Right cardiac atrium (tissue), 5 donors: ENCODE measurements at regions not wholly inside any gene's neighbourhood (a gene's known extent, or its start where the extent isn't known, plus 50 kb on each side); places are given as distances from the start of the nearest gene placed in this dataset.

Experiments used
- ATAC-seq, 2 donors: fragments of 200-7000 bp; cut with Tn5 transposase; one replicate each; pipeline versions ENCODE4 v1.8.0 to v1.9.1; 2020; ENCODE audit warnings: moderate library complexity in 2 of 2, mild to moderate bottlenecking in 1 of 2
- DNase-seq, 3 donors: peaks; one replicate each; pipeline ENCODE4 v3.0.0-alpha.2; 2020
- H3K27ac ChIP-seq: one replicate; pipeline ENCODE4 v1.5.1; 2013; ENCODE audit warnings: mild to moderate bottlenecking, low read length, control low read depth, moderate library complexity
- H3K27me3 ChIP-seq: one replicate; pipeline ENCODE4 v1.6.1; 2013; ENCODE audit not compliant: control insufficient read depth, insufficient read depth
- H3K4me1 ChIP-seq: one replicate; pipeline ENCODE4 v1.6.1; 2013; ENCODE audit warnings: low read length; ENCODE audit not compliant: control insufficient read depth, insufficient read depth
- H3K4me3 ChIP-seq: one replicate; pipeline ENCODE4 v1.5.1; 2013; ENCODE audit warnings: low read length, control low read depth
- H3K9me3 ChIP-seq: one replicate; pipeline ENCODE4 v1.6.1; 2013; ENCODE audit warnings: low read length; ENCODE audit not compliant: control insufficient read depth
- WGBS: extraction: QIAGEN DNeasy Blood & Tissue Kit; methylation state at CpG from one replicate; pipeline ENCODE4 v1.1.7; 2013; 5-methylcytosine and 5-hydroxymethylcytosine counted together
- intact Hi-C, 4 donors: fragments of 100-400 bp; cut with DNase I; formaldehyde crosslinking; loops; one replicate each; pipeline versions ENCODE4 v1.11.0 to v1.14.0; 2022 to 2023
- donor health status: healthy with polysubstance abuse.
- donor health status: DM: no; HTN: yes; CAD: no.
- donor health status: DM: no; HTN: no; CAD: no.
- donor health status: DM: no; HTN: yes; CAD: no; lungs with severe emphysema.
- donor health status: DM: yes; HTN: yes; CAD: no.

- no peak for ATAC-seq
- DNase-seq: no peak
- Histone ChIP-seq H3K27me3 (no peaks in the 10 kb centered on the region), H3K4me1 (no peaks in the 10 kb centered on the region), H3K4me3 (no peak overlapping the region), H3K27ac (no peak overlapping the region), H3K9me3 (peaks cover 4% of the 10 kb centered on the region)
- intact Hi-C loops: no loop called here
- WGBS: 76% methylated on average over 16 of the region's 16 CpGs
Observed at GRCh38 chr14:104514156-104514848, 65.3 kb upstream of the C14orf180 start.

GRCh38 chr14:104515059-104515810 is 64.3 kb upstream of the C14orf180 start:
- intact Hi-C loops: no loop called here
- no peak for DNase-seq
- no peak overlapping the region for H3K27ac ChIP-seq
- peaks cover 4% of the 10 kb centered on the region for H3K9me3 ChIP-seq
- H3K27me3 ChIP-seq: no peaks in the 10 kb centered on the region
- no peaks in the 10 kb centered on the region for H3K4me1 ChIP-seq
- WGBS: 78% methylated on average over 17 of the region's 17 CpGs
- no peak for ATAC-seq
- no peak overlapping the region for H3K4me3 ChIP-seq

- Histone ChIP-seq H3K9me3 (peaks cover 4% of the 10 kb centered on the region), H3K27me3 (no peaks in the 10 kb centered on the region), H3K4me1 (no peaks in the 10 kb centered on the region), H3K27ac (no peak overlapping the region), H3K4me3 (no peak overlapping the region)
- WGBS: 85% methylated on average over 23 of the region's 23 CpGs
- ATAC-seq (no peak), DNase-seq (no peak)
- intact Hi-C loops: no loop called here
Observed at GRCh38 chr14:104515811-104516780, 63.5 kb upstream of the C14orf180 start.

GRCh38 chr14:104516906-104517305 is 62.7 kb upstream of the C14orf180 start:
- DNase-seq: no peak
- no peak overlapping the region for H3K27ac ChIP-seq
- no peaks in the 10 kb centered on the region for H3K27me3 ChIP-seq
- H3K4me3 ChIP-seq: no peak overlapping the region
- ATAC-seq: no peak
- H3K9me3 ChIP-seq: peaks cover 4% of the 10 kb centered on the region
- H3K4me1 ChIP-seq: no peaks in the 10 kb centered on the region
- 55% methylated on average over 8 of the region's 8 CpGs for WGBS
- intact Hi-C loops: no loop called here

GRCh38 chr14:104517426-104517825 is 62.1 kb upstream of the C14orf180 start:
- no peak for ATAC-seq
- H3K4me3 ChIP-seq: no peak overlapping the region
- peaks cover 4% of the 10 kb centered on the region for H3K9me3 ChIP-seq
- intact Hi-C loops: no loop called here
- no peak overlapping the region for H3K27ac ChIP-seq
- DNase-seq: no peak
- no peaks in the 10 kb centered on the region for H3K27me3 ChIP-seq
- H3K4me1 ChIP-seq: no peaks in the 10 kb centered on the region
- 82% methylated on average over 8 of the region's 8 CpGs for WGBS

- Histone ChIP-seq H3K4me1 (no peaks in the 10 kb centered on the region), H3K27me3 (no peaks in the 10 kb centered on the region), H3K9me3 (peaks cover 4% of the 10 kb centered on the region), H3K4me3 (no peak overlapping the region), H3K27ac (no peak overlapping the region)
- WGBS: 85% methylated on average over 14 of the region's 14 CpGs
- ATAC-seq (no peak), DNase-seq (no peak)
- intact Hi-C loops: no loop called here
Observed at GRCh38 chr14:104517867-104518266, 61.7 kb upstream of the C14orf180 start.

GRCh38 chr14:104518659-104519350 is 60.8 kb upstream of the C14orf180 start:
- WGBS: 61% methylated on average over 18 of the region's 18 CpGs
- intact Hi-C loops: no loop called here
- DNase-seq: no peak

GRCh38 chr14:104519721-104520120 is 59.8 kb upstream of the C14orf180 start:
- 85% methylated on average over 8 of the region's 8 CpGs for WGBS
- Histone ChIP-seq H3K4me3 (no peak overlapping the region), H3K27me3 (no peaks in the 10 kb centered on the region), H3K9me3 (peaks cover 4% of the 10 kb centered on the region), H3K27ac (no peak overlapping the region), H3K4me1 (no peaks in the 10 kb centered on the region)
- ATAC-seq (no peak), DNase-seq (no peak)
- intact Hi-C loops: no loop called here

More at GRCh38 chr14:104518659-104519350, 60.8 kb upstream of the C14orf180 start:
- Histone ChIP-seq H3K9me3 (peaks cover 4% of the 10 kb centered on the region), H3K27me3 (no peaks in the 10 kb centered on the region), H3K27ac (no peak overlapping the region), H3K4me3 (no peak overlapping the region), H3K4me1 (no peaks in the 10 kb centered on the region)
- ATAC-seq: no peak

GRCh38 chr14:104520620-104521410 is 58.7 kb upstream of the C14orf180 start:
- H3K9me3 ChIP-seq: peaks cover 4% of the 10 kb centered on the region
- H3K4me3 ChIP-seq: no peak overlapping the region
- ATAC-seq (no peak), DNase-seq (no peak)
- intact Hi-C loops: no loop called here
- no peak overlapping the region for H3K27ac ChIP-seq
- WGBS: 83% methylated on average over 13 of the region's 13 CpGs
- H3K4me1 ChIP-seq: no peaks in the 10 kb centered on the region
- H3K27me3 ChIP-seq: no peaks in the 10 kb centered on the region
